Peyer's patch (tissue), 4 donors: ENCODE measurements at regions not wholly inside any gene's neighbourhood (a gene's known extent, or its start where the extent isn't known, plus 50 kb on each side); places are given as distances from the start of the nearest gene placed in this dataset.

Source experiments
- CTCF ChIP-seq, 6 experiments: fragments of 450-650 bp in 4 of 6; fragments of 200-600 bp in 2 of 6; sonication (generic) in 1 of 6; IDR thresholded peaks; one replicate each; pipeline ENCODE4 v1.5.1; 2017 to 2019; ENCODE audit warnings: antibody characterized with exemption in 6 of 6, mild to moderate bottlenecking in 3 of 6, moderate library complexity in 1 of 6
- POLR2A ChIP-seq, 2 donors: fragments of 450-650 bp; IDR thresholded peaks; one replicate each; pipeline ENCODE4 v1.5.1; 2017; ENCODE audit warnings: antibody characterized with exemption in 2 of 2, mild to moderate bottlenecking in 2 of 2, moderate library complexity in 2 of 2

- TF ChIP-seq CTCF (IDR thresholded peaks at IDR 0.05) (no peak), POLR2A (IDR thresholded peaks at IDR 0.05) (no peak)
These were observed 178.5 kb downstream of the MACC1 start for GRCh38 chr7:20038676-20039075.
